ENCODE measurements at regions not wholly inside any gene's neighbourhood (a gene's known extent, or its start where the extent isn't known, plus 50 kb on each side); places are given as distances from the start of the nearest gene placed in this dataset.
"Not testable (repeated sequence)": the region's sequence is repeated elsewhere in the genome, so short reads cannot be mapped to it uniquely, and the experiment has no call there.

GRCh38 chr21:9073010-9073409, 1448.4 kb upstream of the TPTE start:
- no CpG with 5 or more reads among the region's 22 CpGs for whole genome bisulfite sequencing, 2 donors (ENCODE audit: extremely low coverage in 2 of 2, insufficient read length in 2 of 2, insufficient replicate concordance in 1 of 2)
- H2AK5ac ChIP-seq (ENCODE audit: low read depth, low read length); H3K14ac ChIP-seq (ENCODE audit: low read length); H3K4ac ChIP-seq (ENCODE audit: low read length); H4K8ac ChIP-seq (ENCODE audit: low read depth, low read length); H3K4me2 ChIP-seq (ENCODE audit: insufficient read depth, low read length, poor library complexity, severe bottlenecking); H2BK5ac ChIP-seq (ENCODE audit: low read length); H2BK12ac ChIP-seq (ENCODE audit: low read length); H3K9me3 ChIP-seq (replicated peaks in 1 of 2; ENCODE audit: control insufficient read depth in 2 of 2, insufficient read depth in 1 of 2, low read depth in 1 of 2, low read length in 2 of 2); DNase-seq (ENCODE audit: low spot score); H3K79me1 ChIP-seq (ENCODE audit: low read depth, low read length); H3K27ac ChIP-seq (replicated peaks; ENCODE audit: low read length); H2BK15ac ChIP-seq (ENCODE audit: low read length); H2BK120ac ChIP-seq (ENCODE audit: low read depth, low read length); H3K4me1 ChIP-seq (ENCODE audit: control insufficient read depth in 2 of 2, insufficient read depth in 1 of 2, low read depth in 1 of 2, low read length in 2 of 2); H3K23ac ChIP-seq (ENCODE audit: low read depth, low read length, poor library complexity); H4K91ac ChIP-seq (ENCODE audit: low read depth, low read length, poor library complexity); H3K36me3 ChIP-seq (replicated peaks in 1 of 2; ENCODE audit: control insufficient read depth in 2 of 2, insufficient read depth in 2 of 2, low read length in 2 of 2); H3K27me3 ChIP-seq (ENCODE audit: control insufficient read depth in 3 of 3, insufficient read depth in 3 of 3, low read depth in 1 of 3, low read length in 3 of 3); H2AFZ ChIP-seq (ENCODE audit: low read length); H3K4me3 ChIP-seq (ENCODE audit: low read length in 2 of 2); H3K9ac ChIP-seq (ENCODE audit: low read depth, low read length, poor library complexity); H3K18ac ChIP-seq (ENCODE audit: low read length): not testable (repeated sequence)

GRCh38 chr21:9074772-9075171, 1446.6 kb upstream of the TPTE start:
- not testable (repeated sequence) for H3K9ac ChIP-seq (ENCODE audit: low read depth, low read length, poor library complexity); H3K23ac ChIP-seq (ENCODE audit: low read depth, low read length, poor library complexity); H3K36me3 ChIP-seq (replicated peaks in 1 of 2; ENCODE audit: control insufficient read depth in 2 of 2, insufficient read depth in 2 of 2, low read length in 2 of 2); H3K4me2 ChIP-seq (ENCODE audit: insufficient read depth, low read length, poor library complexity, severe bottlenecking); DNase-seq (ENCODE audit: low spot score); H3K4me1 ChIP-seq (ENCODE audit: control insufficient read depth in 2 of 2, insufficient read depth in 1 of 2, low read depth in 1 of 2, low read length in 2 of 2); H3K9me3 ChIP-seq (replicated peaks in 1 of 2; ENCODE audit: control insufficient read depth in 2 of 2, insufficient read depth in 1 of 2, low read depth in 1 of 2, low read length in 2 of 2); H3K4me3 ChIP-seq (ENCODE audit: low read length in 2 of 2); H3K14ac ChIP-seq (ENCODE audit: low read length); H3K4ac ChIP-seq (ENCODE audit: low read length); H2BK12ac ChIP-seq (ENCODE audit: low read length); H2BK5ac ChIP-seq (ENCODE audit: low read length); H3K18ac ChIP-seq (ENCODE audit: low read length); H2AFZ ChIP-seq (ENCODE audit: low read length); H2BK15ac ChIP-seq (ENCODE audit: low read length); H2AK5ac ChIP-seq (ENCODE audit: low read depth, low read length); H4K8ac ChIP-seq (ENCODE audit: low read depth, low read length); H3K27me3 ChIP-seq (ENCODE audit: control insufficient read depth in 3 of 3, insufficient read depth in 3 of 3, low read depth in 1 of 3, low read length in 3 of 3); H3K27ac ChIP-seq (replicated peaks; ENCODE audit: low read length); H4K91ac ChIP-seq (ENCODE audit: low read depth, low read length, poor library complexity); H3K79me1 ChIP-seq (ENCODE audit: low read depth, low read length); H2BK120ac ChIP-seq (ENCODE audit: low read depth, low read length)
- WGBS, 2 donors (ENCODE audit: extremely low coverage in 2 of 2, insufficient read length in 2 of 2, insufficient replicate concordance in 1 of 2) = no CpG with 5 or more reads among the region's 13 CpGs

- H3K4me3 ChIP-seq (ENCODE audit: low read length in 2 of 2); H3K27ac ChIP-seq (replicated peaks; ENCODE audit: low read length); H3K14ac ChIP-seq (ENCODE audit: low read length); H2AK5ac ChIP-seq (ENCODE audit: low read depth, low read length); H3K9ac ChIP-seq (ENCODE audit: low read depth, low read length, poor library complexity); H2BK15ac ChIP-seq (ENCODE audit: low read length); H2BK120ac ChIP-seq (ENCODE audit: low read depth, low read length); H2BK5ac ChIP-seq (ENCODE audit: low read length); H3K79me1 ChIP-seq (ENCODE audit: low read depth, low read length); H3K4ac ChIP-seq (ENCODE audit: low read length); H3K23ac ChIP-seq (ENCODE audit: low read depth, low read length, poor library complexity); DNase-seq (ENCODE audit: low spot score); H3K9me3 ChIP-seq (replicated peaks in 1 of 2; ENCODE audit: control insufficient read depth in 2 of 2, insufficient read depth in 1 of 2, low read depth in 1 of 2, low read length in 2 of 2); H3K18ac ChIP-seq (ENCODE audit: low read length); H3K4me1 ChIP-seq (ENCODE audit: control insufficient read depth in 2 of 2, insufficient read depth in 1 of 2, low read depth in 1 of 2, low read length in 2 of 2); H3K36me3 ChIP-seq (replicated peaks in 1 of 2; ENCODE audit: control insufficient read depth in 2 of 2, insufficient read depth in 2 of 2, low read length in 2 of 2); H2AFZ ChIP-seq (ENCODE audit: low read length); H3K27me3 ChIP-seq (ENCODE audit: control insufficient read depth in 3 of 3, insufficient read depth in 3 of 3, low read depth in 1 of 3, low read length in 3 of 3); H4K8ac ChIP-seq (ENCODE audit: low read depth, low read length); H3K4me2 ChIP-seq (ENCODE audit: insufficient read depth, low read length, poor library complexity, severe bottlenecking); H4K91ac ChIP-seq (ENCODE audit: low read depth, low read length, poor library complexity); H2BK12ac ChIP-seq (ENCODE audit: low read length): not testable (repeated sequence)
- no CpG with 5 or more reads among the region's 37 CpGs for WGBS, 2 donors (ENCODE audit: extremely low coverage in 2 of 2, insufficient read length in 2 of 2, insufficient replicate concordance in 1 of 2)
Measured at GRCh38 chr21:9083091-9083826, 1438.1 kb upstream of the TPTE start.

- H4K8ac ChIP-seq (ENCODE audit: low read depth, low read length); H3K23ac ChIP-seq (ENCODE audit: low read depth, low read length, poor library complexity); H3K4ac ChIP-seq (ENCODE audit: low read length); H2BK120ac ChIP-seq (ENCODE audit: low read depth, low read length); H3K18ac ChIP-seq (ENCODE audit: low read length); H3K27me3 ChIP-seq (ENCODE audit: control insufficient read depth in 3 of 3, insufficient read depth in 3 of 3, low read depth in 1 of 3, low read length in 3 of 3); H2AFZ ChIP-seq (ENCODE audit: low read length); H3K27ac ChIP-seq (replicated peaks; ENCODE audit: low read length); H3K14ac ChIP-seq (ENCODE audit: low read length); H3K36me3 ChIP-seq (replicated peaks in 1 of 2; ENCODE audit: control insufficient read depth in 2 of 2, insufficient read depth in 2 of 2, low read length in 2 of 2); H3K9ac ChIP-seq (ENCODE audit: low read depth, low read length, poor library complexity); H2BK5ac ChIP-seq (ENCODE audit: low read length); H3K4me3 ChIP-seq (ENCODE audit: low read length in 2 of 2); H3K79me1 ChIP-seq (ENCODE audit: low read depth, low read length); DNase-seq (ENCODE audit: low spot score); H3K4me2 ChIP-seq (ENCODE audit: insufficient read depth, low read length, poor library complexity, severe bottlenecking); H4K91ac ChIP-seq (ENCODE audit: low read depth, low read length, poor library complexity); H3K4me1 ChIP-seq (ENCODE audit: control insufficient read depth in 2 of 2, insufficient read depth in 1 of 2, low read depth in 1 of 2, low read length in 2 of 2); H3K9me3 ChIP-seq (replicated peaks in 1 of 2; ENCODE audit: control insufficient read depth in 2 of 2, insufficient read depth in 1 of 2, low read depth in 1 of 2, low read length in 2 of 2); H2BK15ac ChIP-seq (ENCODE audit: low read length); H2AK5ac ChIP-seq (ENCODE audit: low read depth, low read length); H2BK12ac ChIP-seq (ENCODE audit: low read length): not testable (repeated sequence)
- WGBS, 2 donors (ENCODE audit: extremely low coverage in 2 of 2, insufficient read length in 2 of 2, insufficient replicate concordance in 1 of 2) = no CpG with 5 or more reads among the region's 13 CpGs
Measured at GRCh38 chr21:9086299-9086698, 1435.1 kb upstream of the TPTE start.
